HK-2 (cell line): ENCODE measurements at regions not wholly inside any gene's neighbourhood (a gene's known extent, or its start where the extent isn't known, plus 50 kb on each side); places are given as distances from the start of the nearest gene placed in this dataset.

ENCODE experiments used
- DNase-seq: peaks from one replicate; pipeline ENCODE4 v3.0.0-alpha.2; 2018; ENCODE audit not compliant: unreplicated experiment

DNA sequence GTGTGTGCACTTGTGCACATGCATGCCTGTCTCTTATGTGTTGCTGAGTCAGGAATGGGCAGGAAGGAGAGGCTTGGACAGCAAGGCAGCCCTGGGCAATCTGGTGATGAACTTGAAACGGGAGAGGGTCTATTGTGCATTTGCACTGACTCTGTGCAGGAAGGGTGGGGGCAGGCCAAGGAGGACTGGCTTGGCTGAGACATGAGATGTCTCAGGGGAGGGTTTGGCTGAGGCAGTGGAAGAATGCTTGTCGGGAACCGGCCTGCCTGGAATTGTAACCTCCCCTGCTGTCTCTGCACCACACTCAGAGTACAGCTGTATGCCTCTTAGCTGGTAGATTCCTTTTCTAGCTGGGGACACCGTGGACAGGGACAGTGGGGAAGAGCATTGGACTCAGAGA lies 176.1 kb upstream of the TNP1 start:
- no peak for DNase-seq

- no peak for DNase-seq
Observed at GRCh38 chr2:217033186-217033585, 173.3 kb upstream of the TNP1 start.

GRCh38 chr2:217031445-217031844 lies 171.6 kb upstream of the TNP1 start:
- no peak for DNase-seq

GRCh38 chr2:217030081-217030480 lies 170.2 kb upstream of the TNP1 start:
- DNase-seq: no peak

DNA sequence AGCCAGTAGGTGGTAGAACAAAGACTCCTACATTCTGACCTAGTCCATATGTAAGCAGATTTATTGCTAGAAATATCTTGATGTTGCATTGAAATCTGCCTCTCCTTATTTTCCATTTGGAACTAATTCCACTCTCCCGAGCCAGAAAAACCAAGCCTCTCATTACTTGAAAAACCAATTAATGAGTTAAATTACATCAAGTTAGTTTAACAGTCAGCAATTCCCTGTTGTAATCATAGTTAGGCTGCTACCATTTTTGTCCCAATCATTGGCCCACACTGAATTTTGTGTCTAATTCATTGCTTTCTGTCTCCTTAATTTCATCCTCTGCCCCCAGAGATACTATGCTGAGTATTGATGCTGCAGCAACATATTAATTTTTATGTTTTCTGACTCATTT lies 168.3 kb upstream of the TNP1 start:
- no peak for DNase-seq

GRCh38 chr2:217027414-217027813 lies 167.6 kb upstream of the TNP1 start:
- DNase-seq: no peak

DNA sequence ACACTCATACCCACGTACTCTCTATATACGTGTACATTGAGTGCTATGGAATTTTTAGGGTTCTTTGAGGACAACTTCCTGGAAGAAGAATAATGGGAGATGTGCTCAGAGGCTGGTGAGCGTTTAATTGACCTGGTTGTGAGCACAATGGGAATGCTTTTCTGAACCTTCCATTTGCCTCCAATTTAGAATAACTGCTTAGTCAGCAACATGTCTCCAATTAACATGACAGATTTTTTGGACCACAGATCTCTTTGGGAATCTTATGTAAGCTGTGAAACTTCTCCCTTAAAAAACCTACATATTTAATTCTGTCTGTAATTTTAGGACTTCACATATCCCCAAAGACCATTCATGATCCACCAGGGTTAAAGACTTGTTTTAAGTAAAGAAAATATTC lies 166.7 kb upstream of the TNP1 start:
- no peak for DNase-seq

GRCh38 chr2:217026161-217026560 lies 166.3 kb upstream of the TNP1 start:
- DNase-seq: no peak

GRCh38 chr2:217023611-217024010 lies 163.7 kb upstream of the TNP1 start:
- DNase-seq: no peak

- DNase-seq: no peak
Observed at GRCh38 chr2:217017456-217018252, 157.8 kb upstream of the TNP1 start.

DNA sequence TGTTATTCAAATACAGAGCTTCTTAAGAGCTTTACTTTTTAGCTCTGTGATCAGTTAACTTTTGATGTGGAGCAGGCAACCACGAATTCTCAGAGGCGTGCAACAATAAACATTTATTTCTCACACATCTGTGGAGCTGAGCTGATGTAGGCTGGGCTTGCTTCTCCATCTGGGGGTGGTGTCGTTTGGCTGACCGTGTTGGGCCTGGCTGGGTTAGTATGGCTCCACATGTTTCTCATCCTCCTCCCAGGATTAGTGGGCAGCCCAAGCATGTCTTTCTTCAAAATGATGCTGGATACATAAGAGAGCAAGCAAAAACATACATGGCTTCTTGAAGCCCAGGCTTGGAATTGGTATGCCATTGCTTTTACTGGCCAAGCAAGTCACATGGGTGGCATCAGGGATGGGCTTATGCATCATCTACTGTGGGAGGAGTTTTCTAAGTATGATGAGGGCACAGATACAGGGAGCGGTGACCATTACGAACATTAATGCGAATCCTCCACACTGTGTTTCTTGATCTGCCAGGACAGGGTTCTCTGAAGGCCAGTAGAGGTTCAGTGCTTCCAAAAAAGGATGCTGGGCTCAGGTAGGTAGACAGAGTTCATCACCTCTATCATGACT lies 157.0 kb upstream of the TNP1 start:
- no peak for DNase-seq

DNA sequence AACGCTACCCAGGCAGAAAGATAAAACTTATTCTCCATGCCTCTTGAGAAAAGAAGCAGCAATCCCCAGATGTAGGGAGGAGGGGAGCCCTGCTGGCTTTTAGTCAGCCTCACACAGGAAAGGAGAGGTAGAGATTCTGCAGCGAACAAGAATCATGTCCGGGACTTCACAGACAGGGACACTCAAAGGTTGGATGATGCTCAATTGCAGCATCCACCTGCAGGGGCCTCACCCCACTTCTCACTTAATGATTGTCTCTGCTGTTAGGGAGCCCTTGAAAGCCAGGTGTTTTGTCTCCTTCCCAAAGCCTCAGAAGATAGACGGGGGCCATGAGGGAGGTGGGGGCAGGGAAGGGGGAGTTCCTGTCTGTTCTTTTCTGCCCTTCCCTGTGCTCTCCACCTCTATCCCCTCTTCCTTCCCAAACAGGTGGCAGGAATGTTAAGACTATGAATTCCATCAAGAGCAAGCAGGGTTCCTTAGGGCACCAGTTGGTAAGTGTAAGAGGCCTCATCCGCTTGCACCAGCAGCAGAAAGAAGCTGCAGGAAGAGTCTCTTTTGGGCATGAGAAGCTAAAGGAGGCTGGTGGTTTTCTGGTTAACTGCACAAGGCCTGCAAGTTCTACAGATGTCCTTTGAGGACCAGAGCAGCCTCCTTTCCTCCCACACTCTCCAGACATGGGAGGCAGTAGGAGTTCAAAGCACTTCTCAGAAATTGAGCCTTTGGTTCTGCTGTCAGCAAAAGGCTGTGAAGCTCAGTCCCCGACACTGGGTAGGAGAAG lies 154.7 kb upstream of the TNP1 start:
- no peak for DNase-seq

DNA sequence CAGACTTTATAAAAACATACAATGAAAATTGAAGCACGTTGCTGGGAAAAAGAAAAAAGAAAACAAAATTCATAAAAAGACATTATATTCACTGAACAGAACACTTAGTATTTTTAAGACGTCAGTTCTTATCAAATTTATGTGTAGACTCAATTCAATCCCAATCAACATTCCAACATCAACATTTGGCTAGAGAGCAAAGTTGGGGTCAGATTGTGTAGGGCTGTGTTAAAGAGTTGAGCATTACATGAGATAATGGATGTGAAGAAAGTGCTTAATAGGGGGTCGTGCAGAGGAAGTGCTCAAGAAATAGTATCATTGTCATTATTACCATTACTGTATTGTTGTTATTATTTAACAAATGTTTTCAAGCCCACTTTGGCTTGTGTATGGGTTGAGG lies 154.1 kb upstream of the TNP1 start:
- DNase-seq: no peak

GRCh38 chr2:217011576-217011975 lies 151.7 kb upstream of the TNP1 start:
- no peak for DNase-seq

GRCh38 chr2:217010173-217010572 lies 150.3 kb upstream of the TNP1 start:
- DNase-seq: no peak

GRCh38 chr2:217008794-217009193 lies 148.9 kb upstream of the TNP1 start:
- no peak for DNase-seq

- no peak for DNase-seq
Observed at GRCh38 chr2:217006217-217006616, 146.4 kb upstream of the TNP1 start.

GRCh38 chr2:217004656-217005055 lies 144.8 kb upstream of the TNP1 start:
- DNase-seq: no peak

DNA sequence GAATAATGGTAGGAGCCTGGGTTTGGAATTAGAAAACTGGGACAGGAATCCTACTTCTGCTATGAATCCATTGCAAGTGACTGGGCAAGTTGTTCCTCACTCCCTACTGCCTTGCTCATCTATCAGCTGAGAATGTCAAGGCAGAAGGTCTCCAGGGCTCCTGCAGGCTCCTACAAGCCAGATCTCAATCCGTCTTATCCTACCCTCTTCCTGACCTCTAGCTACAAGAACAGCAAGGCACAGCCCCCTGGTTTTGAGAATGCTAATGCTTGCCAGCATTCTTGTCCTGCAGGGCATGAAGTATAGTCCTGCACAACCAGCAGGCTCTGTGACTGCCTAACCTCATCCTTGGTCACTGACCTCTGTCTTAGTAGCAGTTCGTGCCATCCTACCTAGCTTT lies 141.9 kb upstream of the TNP1 start:
- no peak for DNase-seq

DNA sequence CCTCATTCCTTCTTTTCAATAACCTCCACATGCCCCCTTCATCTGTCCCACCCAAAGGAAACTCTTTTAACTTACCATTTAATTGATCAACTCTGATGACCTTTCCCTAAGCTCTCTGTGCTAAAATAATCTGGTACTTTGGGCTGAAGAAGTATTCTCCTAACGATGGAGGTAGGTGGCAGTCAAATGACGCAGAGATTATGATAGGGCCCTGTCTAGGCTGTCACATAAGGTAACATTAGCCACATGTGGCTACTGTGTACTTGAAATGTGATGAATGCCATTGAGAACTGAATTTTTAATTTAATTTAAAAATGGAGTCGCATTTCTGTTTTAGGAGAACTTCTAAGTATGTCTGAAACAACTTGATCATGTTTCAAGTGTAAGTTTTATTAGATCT lies 140.5 kb upstream of the TNP1 start:
- DNase-seq: no peak

DNA sequence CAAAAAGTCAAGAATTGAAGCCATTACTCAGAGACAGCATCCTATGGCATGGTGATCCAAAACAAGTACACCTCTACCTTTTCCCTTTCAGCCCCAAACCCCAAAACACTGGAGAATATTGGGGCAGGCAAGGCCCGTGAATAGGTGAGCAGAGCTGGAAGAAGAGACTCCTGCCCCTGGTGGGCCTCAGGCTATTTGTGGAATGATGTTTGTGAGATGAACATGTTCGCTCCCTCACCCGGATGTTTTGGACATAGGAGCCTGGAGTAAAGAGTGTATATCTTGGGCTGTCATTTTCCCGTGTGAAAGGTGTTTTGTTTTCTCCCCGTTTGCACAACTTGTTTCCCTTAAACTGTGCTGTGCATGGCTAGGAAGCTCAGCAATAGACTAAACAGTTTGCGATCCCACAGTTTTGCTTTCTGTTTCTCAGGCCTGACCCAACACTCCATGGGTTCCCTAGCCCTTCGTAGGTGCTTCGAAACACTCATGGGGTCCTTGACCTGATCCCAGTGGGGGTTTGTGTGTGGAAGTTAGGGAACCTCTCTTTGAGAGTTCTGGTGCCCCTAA lies 136.5 kb upstream of the TNP1 start:
- DNase-seq: no peak

GRCh38 chr2:216994353-216994854 lies 134.5 kb upstream of the TNP1 start:
- DNase-seq: no peak
